KMS-11 (cell line): ENCODE measurements at regions not wholly inside any gene's neighbourhood (a gene's known extent, or its start where the extent isn't known, plus 50 kb on each side); places are given as distances from the start of the nearest gene placed in this dataset.

Experiments
- H2AFZ ChIP-seq: fragments of 200-600 bp; sonication (generic); 2 replicates; pipeline ENCODE4 v1.6.1; 2016; ENCODE audit warnings: antibody characterized with exemption, mixed run types, low read depth
- H3K27ac ChIP-seq: fragments of 200-600 bp; sonication (generic); 2 replicates; pipeline ENCODE4 v1.6.1; 2016; ENCODE audit warnings: mild to moderate bottlenecking, mixed run types
- H3K27me3 ChIP-seq: fragments of 200-600 bp; sonication (generic); 2 replicates; pipeline ENCODE4 v1.6.1; 2017; ENCODE audit warnings: mild to moderate bottlenecking, low read depth, mixed run types, moderate library complexity; ENCODE audit not compliant: insufficient read depth
- H3K36me3 ChIP-seq: fragments of 200-600 bp; sonication (generic); 2 replicates; pipeline ENCODE4 v1.6.1; 2017; ENCODE audit warnings: mild to moderate bottlenecking, mixed run types; ENCODE audit not compliant: insufficient read depth
- H3K4me1 ChIP-seq: fragments of 200-600 bp; sonication (generic); 2 replicates; pipeline ENCODE4 v1.6.1; 2016; ENCODE audit warnings: mild to moderate bottlenecking, low read depth, mixed run types; ENCODE audit not compliant: poor library complexity, severe bottlenecking
- H3K4me2 ChIP-seq: fragments of 200-600 bp; sonication (generic); 2 replicates; pipeline ENCODE4 v1.7.0; 2016; ENCODE audit warnings: mild to moderate bottlenecking, mixed run types
- H3K4me3 ChIP-seq: fragments of 200-600 bp; sonication (generic); IDR thresholded peaks from 2 replicates; pipeline ENCODE4 v1.6.1; 2017; ENCODE audit warnings: low read depth, low read length, mixed read lengths; ENCODE audit not compliant: insufficient read depth
- H3K79me2 ChIP-seq: fragments of 200-600 bp; sonication (generic); 2 replicates; pipeline ENCODE4 v1.6.1; 2016; ENCODE audit warnings: low read depth, mixed run types; ENCODE audit not compliant: insufficient read depth
- H3K9ac ChIP-seq: fragments of 200-600 bp; sonication (generic); 2 replicates; pipeline ENCODE4 v1.6.1; 2016; ENCODE audit warnings: mild to moderate bottlenecking, mixed run types
- H4K20me1 ChIP-seq: fragments of 200-600 bp; sonication (generic); 2 replicates; pipeline ENCODE4 v1.6.1; 2016; ENCODE audit warnings: mild to moderate bottlenecking, mixed run types; ENCODE audit not compliant: insufficient read depth
- TF ChIP-seq, protein P1 (sequence below): fragments of 200-600 bp; sonication (generic); conservative IDR thresholded peaks from 2 replicates; pipeline ENCODE4 v1.6.1; 2017; ENCODE audit warnings: low read depth, mild to moderate bottlenecking, antibody characterized with exemption, low read length, moderate library complexity, mixed read lengths

DNA sequence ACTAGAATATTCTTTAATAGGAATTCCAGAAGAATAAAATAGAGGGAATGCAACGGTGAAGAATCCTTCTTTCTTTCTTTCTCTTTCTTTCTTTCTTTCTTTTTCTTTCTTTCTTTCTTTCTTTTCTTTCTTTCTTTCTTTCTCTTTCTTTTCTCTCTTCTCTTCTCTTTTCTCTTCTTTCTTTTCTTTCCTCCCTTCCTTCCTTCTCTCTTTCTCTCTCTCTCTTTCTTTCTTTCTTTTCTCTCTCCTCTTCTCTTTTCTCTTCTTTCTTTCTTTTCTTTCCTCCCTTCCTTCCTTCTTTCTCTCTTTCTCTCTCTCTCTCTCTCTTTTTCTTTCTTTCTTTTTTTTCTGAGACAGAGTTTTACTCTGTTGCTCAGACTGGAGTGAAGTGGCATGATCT is 160.8 kb upstream of the PRICKLE1 start:
- Histone ChIP-seq H3K4me1 (no peaks in the 10 kb centered on the region), H3K79me2 (no peaks in the 10 kb centered on the region), H3K4me2 (no peak overlapping the region), H4K20me1 (no peaks in the 10 kb centered on the region), H3K27ac (no peak overlapping the region), H2AFZ (no peak overlapping the region), H3K27me3 (no peaks in the 10 kb centered on the region), H3K36me3 (no peaks in the 10 kb centered on the region), H3K9ac (no peak overlapping the region), H3K4me3 (no peak overlapping the region)
- TF ChIP-seq, protein P1, sequence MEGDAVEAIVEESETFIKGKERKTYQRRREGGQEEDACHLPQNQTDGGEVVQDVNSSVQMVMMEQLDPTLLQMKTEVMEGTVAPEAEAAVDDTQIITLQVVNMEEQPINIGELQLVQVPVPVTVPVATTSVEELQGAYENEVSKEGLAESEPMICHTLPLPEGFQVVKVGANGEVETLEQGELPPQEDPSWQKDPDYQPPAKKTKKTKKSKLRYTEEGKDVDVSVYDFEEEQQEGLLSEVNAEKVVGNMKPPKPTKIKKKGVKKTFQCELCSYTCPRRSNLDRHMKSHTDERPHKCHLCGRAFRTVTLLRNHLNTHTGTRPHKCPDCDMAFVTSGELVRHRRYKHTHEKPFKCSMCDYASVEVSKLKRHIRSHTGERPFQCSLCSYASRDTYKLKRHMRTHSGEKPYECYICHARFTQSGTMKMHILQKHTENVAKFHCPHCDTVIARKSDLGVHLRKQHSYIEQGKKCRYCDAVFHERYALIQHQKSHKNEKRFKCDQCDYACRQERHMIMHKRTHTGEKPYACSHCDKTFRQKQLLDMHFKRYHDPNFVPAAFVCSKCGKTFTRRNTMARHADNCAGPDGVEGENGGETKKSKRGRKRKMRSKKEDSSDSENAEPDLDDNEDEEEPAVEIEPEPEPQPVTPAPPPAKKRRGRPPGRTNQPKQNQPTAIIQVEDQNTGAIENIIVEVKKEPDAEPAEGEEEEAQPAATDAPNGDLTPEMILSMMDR: no peak

DNA sequence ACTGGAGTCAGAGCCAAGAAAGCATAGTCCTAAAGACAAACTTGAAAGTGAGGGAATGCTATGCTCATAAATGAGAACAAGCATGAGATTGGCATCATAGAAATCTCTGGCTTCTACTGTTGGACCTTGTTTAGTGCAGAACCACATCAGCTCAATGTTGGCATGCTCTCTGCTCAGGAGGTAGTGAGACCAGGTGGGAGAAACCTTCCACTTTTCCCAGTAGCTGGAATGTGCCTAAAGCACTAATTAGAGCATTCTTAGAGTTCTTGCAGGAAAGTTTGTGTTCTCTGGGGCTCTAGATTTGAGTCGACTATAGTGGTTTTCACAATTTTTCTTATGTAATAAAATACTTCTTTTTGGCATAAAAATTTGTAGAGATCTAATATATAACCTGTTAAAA is 159.7 kb upstream of the PRICKLE1 start:
- H3K79me2 ChIP-seq: no peaks in the 10 kb centered on the region
- H3K36me3 ChIP-seq: no peaks in the 10 kb centered on the region
- no peak overlapping the region for H3K4me2 ChIP-seq
- H3K4me1 ChIP-seq: no peaks in the 10 kb centered on the region
- H3K27ac ChIP-seq: no peak overlapping the region
- TF ChIP-seq, protein P1: no peak
- H3K9ac ChIP-seq: no peak overlapping the region
- no peaks in the 10 kb centered on the region for H3K27me3 ChIP-seq
- no peaks in the 10 kb centered on the region for H4K20me1 ChIP-seq
- H2AFZ ChIP-seq: no peak overlapping the region
- no peak overlapping the region for H3K4me3 ChIP-seq

DNA sequence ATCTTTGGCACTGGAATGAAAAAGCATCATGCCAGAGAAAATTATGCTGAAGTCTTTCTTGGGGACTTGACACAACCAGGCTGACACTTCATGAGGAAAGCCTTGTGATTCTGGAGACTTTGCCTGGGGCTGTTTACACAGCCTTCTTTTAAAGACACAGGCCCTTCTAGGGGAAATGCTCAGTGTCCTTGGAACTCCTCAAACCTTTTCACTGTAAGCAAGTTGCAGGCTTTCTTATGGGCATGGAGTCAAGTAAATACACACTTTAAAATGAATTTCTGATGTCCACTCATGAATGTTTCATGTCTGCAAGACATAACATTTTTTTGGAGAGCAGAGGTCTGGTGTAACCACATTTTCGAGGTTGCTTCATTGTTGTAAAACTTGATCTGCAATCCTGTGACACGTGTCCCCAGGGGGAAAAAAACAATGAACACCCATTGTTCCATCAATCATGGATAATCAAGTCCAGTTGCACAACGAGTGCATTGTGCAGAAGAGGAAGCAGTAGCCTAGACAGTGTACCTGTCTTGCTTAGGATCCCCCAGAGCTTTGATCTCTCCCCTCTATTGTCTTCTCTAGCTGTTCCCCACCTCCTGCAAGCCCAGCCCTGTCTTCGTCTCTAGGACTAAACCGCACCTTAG is 155.1 kb upstream of the PRICKLE1 start:
- H3K79me2 ChIP-seq: no peaks in the 10 kb centered on the region
- no peak overlapping the region for H3K4me2 ChIP-seq
- H3K27me3 ChIP-seq: no peaks in the 10 kb centered on the region
- H3K4me1 ChIP-seq: no peaks in the 10 kb centered on the region
- no peaks in the 10 kb centered on the region for H3K36me3 ChIP-seq
- no peak overlapping the region for H3K4me3 ChIP-seq
- H4K20me1 ChIP-seq: no peaks in the 10 kb centered on the region
- no peak overlapping the region for H3K27ac ChIP-seq
- no peak overlapping the region for H2AFZ ChIP-seq
- H3K9ac ChIP-seq: no peak overlapping the region
- TF ChIP-seq, protein P1: no peak

DNA sequence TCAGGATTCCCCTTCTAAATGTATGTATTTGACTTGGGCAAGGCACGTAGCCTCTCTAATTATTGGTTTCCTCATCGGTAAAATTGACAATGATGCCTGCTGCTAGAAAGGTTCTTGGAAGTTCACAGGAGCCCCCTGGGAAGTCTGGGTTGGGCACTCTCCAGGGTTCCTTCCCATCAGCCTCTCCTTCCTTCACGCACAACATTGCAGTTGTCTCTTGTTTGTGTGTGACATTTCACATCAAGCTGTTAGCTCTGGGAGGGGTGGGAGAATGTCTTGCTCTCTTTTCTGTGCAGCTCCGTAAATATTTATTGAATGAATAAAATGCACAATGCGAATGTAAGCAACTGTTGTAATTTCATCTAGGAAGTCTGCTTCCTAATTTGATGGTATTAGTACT is 153.2 kb upstream of the PRICKLE1 start:
- H3K79me2 ChIP-seq: no peaks in the 10 kb centered on the region
- H3K4me1 ChIP-seq: no peaks in the 10 kb centered on the region
- H2AFZ ChIP-seq: no peak overlapping the region
- no peaks in the 10 kb centered on the region for H4K20me1 ChIP-seq
- no peak overlapping the region for H3K4me3 ChIP-seq
- H3K9ac ChIP-seq: no peak overlapping the region
- no peak overlapping the region for H3K4me2 ChIP-seq
- H3K36me3 ChIP-seq: no peaks in the 10 kb centered on the region
- no peak overlapping the region for H3K27ac ChIP-seq
- TF ChIP-seq, protein P1: no peak
- no peaks in the 10 kb centered on the region for H3K27me3 ChIP-seq
